PC-9 (cell line): ENCODE measurements at regions not wholly inside any gene's neighbourhood (a gene's known extent, or its start where the extent isn't known, plus 50 kb on each side); places are given as distances from the start of the nearest gene placed in this dataset.

Experiments used
- BruUV-seq: library from RNA; stranded (reverse); fragments of 400-500 nt; replicated peaks from 2 replicates; lab custom pipeline; 2021; lab: Mats Ljungman, UMichigan
- CTCF ChIA-PET: fragments of 300-600 bp; sonication (Branson Sonifier 250); formaldehyde crosslinking; loops from one replicate; lab custom pipeline; 2022; ENCODE audit warnings: antibody characterized with exemption; lab: Charles Lee
- POLR2A ChIA-PET: fragments of 300-600 bp; sonication (Branson Sonifier 250); formaldehyde crosslinking; loops from one replicate; lab custom pipeline; 2022; ENCODE audit warnings: antibody characterized with exemption; ENCODE audit not compliant: unreplicated experiment; lab: Charles Lee
- DNase-seq, 2 experiments: peaks; one replicate each; pipeline versions ENCODE4 v3.0.0 to v3.0.0-alpha.2; 2015 to 2022; ENCODE audit warnings: mixed read lengths in 1 of 2
- H2AFZ ChIP-seq: fragments of 200-600 bp; sonication (generic); 2 replicates; pipeline ENCODE4 v1.8.1; 2017; ENCODE audit warnings: antibody characterized with exemption
- H3F3A ChIP-seq: fragments of 200-600 bp; sonication (generic); 2 replicates; pipeline ENCODE4 v1.8.1; 2017; ENCODE audit warnings: antibody characterized with exemption, mild to moderate bottlenecking, low read depth; ENCODE audit not compliant: insufficient read depth
- H3K27ac ChIP-seq: fragments of 200-600 bp; sonication (generic); 2 replicates; pipeline ENCODE4 v1.6.1; 2016; ENCODE audit warnings: mixed run types
- H3K27me3 ChIP-seq: fragments of 200-600 bp; sonication (generic); 2 replicates; pipeline ENCODE4 v1.6.1; 2016; ENCODE audit warnings: low read depth, mixed run types; ENCODE audit not compliant: insufficient read depth
- H3K36me3 ChIP-seq: fragments of 200-600 bp; sonication (generic); 2 replicates; pipeline ENCODE4 v1.6.1; 2016; ENCODE audit warnings: low read depth, mixed run types
- H3K4me1 ChIP-seq: fragments of 200-600 bp; sonication (generic); replicated peaks from 2 replicates; pipeline ENCODE4 v1.6.1; 2016; ENCODE audit warnings: mixed run types; ENCODE audit not compliant: insufficient read depth
- H3K4me2 ChIP-seq: fragments of 200-600 bp; sonication (generic); 2 replicates; pipeline ENCODE4 v1.6.1; 2017; ENCODE audit warnings: mixed run types
- H3K4me3 ChIP-seq: fragments of 200-600 bp; sonication (generic); 2 replicates; pipeline ENCODE4 v1.6.1; 2016; ENCODE audit warnings: mixed run types
- H3K79me2 ChIP-seq: fragments of 200-600 bp; sonication (generic); 2 replicates; pipeline ENCODE4 v1.6.1; 2017; ENCODE audit warnings: low read depth, mixed run types
- H3K9me2 ChIP-seq: fragments of 200-600 bp; sonication (generic); 2 replicates; pipeline ENCODE4 v1.8.1; 2017; ENCODE audit warnings: mild to moderate bottlenecking; ENCODE audit not compliant: insufficient read depth
- H3K9me3 ChIP-seq: fragments of 200-600 bp; sonication (generic); 2 replicates; pipeline ENCODE4 v1.8.1; 2016; ENCODE audit warnings: low read depth; ENCODE audit not compliant: insufficient read depth
- H4K20me1 ChIP-seq: fragments of 200-600 bp; sonication (generic); 2 replicates; pipeline ENCODE4 v1.8.1; 2017; ENCODE audit not compliant: insufficient read depth
- EZH2 ChIP-seq: fragments of 200-600 bp; sonication (generic); IDR thresholded peaks from 2 replicates; pipeline ENCODE4 v1.8.0; 2017; ENCODE audit warnings: antibody characterized with exemption, low read depth
- intact Hi-C: fragments of 100-400 bp; cut with micrococcal nuclease; formaldehyde crosslinking; loops from one replicate; pipeline ENCODE4 v1.10.0; 2022; ENCODE audit not compliant: unreplicated experiment
- TF ChIP-seq, protein P1 (sequence below): fragments of 200-600 bp; sonication (generic); conservative IDR thresholded peaks from 2 replicates; pipeline ENCODE4 v1.6.1; 2017; ENCODE audit warnings: mixed run types, antibody characterized with exemption, mild to moderate bottlenecking, moderate library complexity

DNA sequence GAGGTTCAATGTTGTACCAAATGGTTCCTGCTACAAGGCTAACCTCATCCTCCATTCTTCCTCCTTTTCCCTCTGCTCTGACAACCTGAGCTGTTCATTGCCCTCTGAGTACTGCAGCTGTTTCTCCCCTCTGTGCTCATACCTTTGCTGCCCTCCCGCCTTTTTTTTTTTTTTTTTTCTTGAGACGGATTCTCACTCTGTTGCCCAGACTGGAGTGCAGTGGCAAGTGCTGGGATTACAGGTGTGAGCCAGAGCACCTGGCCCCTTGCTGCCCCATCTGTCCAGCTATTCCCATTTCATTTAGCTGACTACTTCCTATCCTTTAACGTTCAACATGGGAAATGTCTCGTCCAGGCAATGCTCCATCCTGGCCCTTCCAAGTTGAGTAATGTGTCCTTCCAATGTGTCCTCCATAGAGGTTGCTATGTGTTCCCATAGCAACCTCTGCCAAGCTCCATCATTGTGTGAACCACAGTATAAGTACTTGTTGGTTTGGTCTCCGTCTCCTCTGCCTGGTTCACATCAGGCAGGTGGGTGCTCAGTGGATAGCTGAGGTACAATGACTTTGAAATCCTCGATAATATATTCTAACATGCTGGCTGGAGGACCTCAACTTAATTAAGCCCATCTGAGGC is 179.9 kb upstream of the ANKRD28 start:
- Histone ChIP-seq H3K27me3 (no peaks in the 10 kb centered on the region), H3K4me1 (peaks cover 11% of the 10 kb centered on the region), H3K79me2 (no peaks in the 10 kb centered on the region), H3K27ac (no peak overlapping the region), H3K9me3 (no peaks in the 10 kb centered on the region), H3K36me3 (no peaks in the 10 kb centered on the region), H3K4me2 (no peak overlapping the region), H3K9me2 (no peaks in the 10 kb centered on the region), H4K20me1 (no peaks in the 10 kb centered on the region), H2AFZ (no peak overlapping the region), H3F3A (peaks cover 15% of the 10 kb centered on the region), H3K4me3 (no peak overlapping the region)
- DNase-seq = no peak
- intact Hi-C loops = no loop called here
- no peak for TF ChIP-seq EZH2
- TF ChIP-seq, protein P1, sequence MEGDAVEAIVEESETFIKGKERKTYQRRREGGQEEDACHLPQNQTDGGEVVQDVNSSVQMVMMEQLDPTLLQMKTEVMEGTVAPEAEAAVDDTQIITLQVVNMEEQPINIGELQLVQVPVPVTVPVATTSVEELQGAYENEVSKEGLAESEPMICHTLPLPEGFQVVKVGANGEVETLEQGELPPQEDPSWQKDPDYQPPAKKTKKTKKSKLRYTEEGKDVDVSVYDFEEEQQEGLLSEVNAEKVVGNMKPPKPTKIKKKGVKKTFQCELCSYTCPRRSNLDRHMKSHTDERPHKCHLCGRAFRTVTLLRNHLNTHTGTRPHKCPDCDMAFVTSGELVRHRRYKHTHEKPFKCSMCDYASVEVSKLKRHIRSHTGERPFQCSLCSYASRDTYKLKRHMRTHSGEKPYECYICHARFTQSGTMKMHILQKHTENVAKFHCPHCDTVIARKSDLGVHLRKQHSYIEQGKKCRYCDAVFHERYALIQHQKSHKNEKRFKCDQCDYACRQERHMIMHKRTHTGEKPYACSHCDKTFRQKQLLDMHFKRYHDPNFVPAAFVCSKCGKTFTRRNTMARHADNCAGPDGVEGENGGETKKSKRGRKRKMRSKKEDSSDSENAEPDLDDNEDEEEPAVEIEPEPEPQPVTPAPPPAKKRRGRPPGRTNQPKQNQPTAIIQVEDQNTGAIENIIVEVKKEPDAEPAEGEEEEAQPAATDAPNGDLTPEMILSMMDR = no peak
- ChIA-PET CTCF (no interaction called here), POLR2A (no interaction called here)
- no TSS peak for BruUV-seq

DNA sequence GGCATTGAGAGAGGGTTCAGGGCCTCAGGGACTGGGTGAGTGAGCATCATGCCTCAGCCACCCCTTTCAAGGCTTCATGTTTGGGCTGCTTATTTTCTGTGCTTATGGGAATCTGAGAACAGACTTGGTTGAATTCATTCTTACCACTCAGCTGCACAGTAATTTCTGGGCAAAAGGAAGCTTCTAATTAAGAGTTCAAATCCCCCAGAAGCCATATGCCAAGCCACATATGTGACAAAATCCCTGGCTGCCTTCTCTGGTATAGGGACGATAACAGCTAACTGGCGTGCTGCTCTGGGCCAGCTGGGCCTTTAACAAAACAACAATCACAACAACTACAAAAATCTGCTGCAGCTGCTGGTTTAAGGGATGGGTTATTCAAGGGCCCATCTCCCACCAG is 181.0 kb upstream of the ANKRD28 start:
- Histone ChIP-seq H3K79me2 (no peaks in the 10 kb centered on the region), H3K27ac (no peak overlapping the region), H4K20me1 (no peaks in the 10 kb centered on the region), H3K36me3 (no peaks in the 10 kb centered on the region), H3K4me3 (no peak overlapping the region), H2AFZ (no peak overlapping the region), H3K9me3 (no peaks in the 10 kb centered on the region), H3K4me1 (peaks cover 20% of the 10 kb centered on the region), H3F3A (peaks cover 24% of the 10 kb centered on the region), H3K9me2 (no peaks in the 10 kb centered on the region), H3K27me3 (no peaks in the 10 kb centered on the region), H3K4me2 (no peak overlapping the region)
- intact Hi-C loops = no loop called here
- DNase-seq = no peak
- TF ChIP-seq, protein P1 = no peak
- no peak for TF ChIP-seq EZH2
- CTCF ChIA-PET = no interaction called here
- POLR2A ChIA-PET = no interaction called here
- BruUV-seq = no TSS peak

DNA sequence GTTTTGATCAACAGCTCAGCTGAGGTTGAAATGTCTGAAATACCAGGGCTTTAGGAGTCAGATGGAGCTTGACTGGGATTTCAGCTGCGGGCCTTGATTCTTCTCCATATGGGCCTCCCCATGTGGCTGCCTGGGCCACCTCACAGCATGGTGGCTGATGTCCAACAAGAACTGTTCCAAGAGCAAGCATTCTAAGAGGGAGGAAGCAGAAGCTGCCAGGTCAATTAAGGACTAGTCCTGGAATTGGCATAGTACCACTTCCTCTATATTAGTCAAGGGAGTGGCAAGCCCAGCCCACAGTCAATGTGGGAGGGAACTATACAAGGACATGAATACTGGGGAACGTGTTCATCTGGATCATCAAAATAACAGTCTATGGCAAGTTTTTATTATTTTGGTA is 181.7 kb upstream of the ANKRD28 start:
- H3K4me1 ChIP-seq = peaks cover 27% of the 10 kb centered on the region
- intact Hi-C loops = no loop called here
- no TSS peak for BruUV-seq
- no peaks in the 10 kb centered on the region for H3K36me3 ChIP-seq
- ChIA-PET CTCF (no interaction called here), POLR2A (no interaction called here)
- H4K20me1 ChIP-seq = no peaks in the 10 kb centered on the region
- TF ChIP-seq, protein P1 = no peak
- TF ChIP-seq EZH2 = no peak
- no peak overlapping the region for H3K4me2 ChIP-seq
- DNase-seq = no peak
- no peaks in the 10 kb centered on the region for H3K79me2 ChIP-seq
- H3K4me3 ChIP-seq = no peak overlapping the region
- H3F3A ChIP-seq = peaks cover 31% of the 10 kb centered on the region
- H3K27me3 ChIP-seq = no peaks in the 10 kb centered on the region
- no peaks in the 10 kb centered on the region for H3K9me3 ChIP-seq
- no peaks in the 10 kb centered on the region for H3K9me2 ChIP-seq
- no peak overlapping the region for H3K27ac ChIP-seq
- H2AFZ ChIP-seq = no peak overlapping the region
